ENCODE measurements at regions not wholly inside any gene's neighbourhood (a gene's known extent, or its start where the extent isn't known, plus 50 kb on each side); places are given as distances from the start of the nearest gene placed in this dataset.
"Not testable (repeated sequence)": the region's sequence is repeated elsewhere in the genome, so short reads cannot be mapped to it uniquely, and the experiment has no call there.

DNA sequence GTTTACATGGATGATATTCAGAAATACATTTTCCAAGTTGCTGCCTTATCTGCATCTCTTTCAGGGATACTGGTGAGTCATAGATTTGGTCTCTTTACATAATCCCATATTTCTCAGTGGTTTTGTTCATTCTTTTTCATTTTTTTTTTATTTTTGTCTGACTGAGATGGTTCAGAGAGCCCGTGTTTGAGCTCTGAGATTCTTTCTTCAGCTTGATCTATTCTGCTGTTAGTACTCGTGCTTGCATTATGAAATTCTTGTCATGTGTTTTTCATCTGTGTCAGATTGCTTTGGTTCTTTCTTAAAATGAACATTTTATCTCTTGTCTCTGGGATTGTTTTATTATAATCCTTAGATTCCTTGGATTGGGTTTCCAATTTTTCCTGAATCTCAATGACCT is 317.3 kb downstream of the DOK5 start:
- DNase-seq (ENCODE audit: low spot score): no peak
- Mint-ChIP-seq H3K36me3 (ENCODE audit: low read depth) (peaks cover 31% of the 10 kb centered on the region), H3K4me1 (no peaks in the 10 kb centered on the region), H3K9me3 (peaks cover 87% of the 10 kb centered on the region), H3K4me3 (no peak overlapping the region), H3K27me3 (ENCODE audit: insufficient read depth, low read depth, poor library complexity) (peaks cover 2% of the 10 kb centered on the region), H3K27ac (no peak overlapping the region)
- no peaks in the 10 kb centered on the region for H3K27me3 ChIP-seq (ENCODE audit: insufficient read depth)
- H3K27ac ChIP-seq (ENCODE audit: low read depth): no peak overlapping the region
- no peaks in the 10 kb centered on the region for H3K9me2 ChIP-seq (ENCODE audit: insufficient read depth)
- TF ChIP-seq, protein P1, sequence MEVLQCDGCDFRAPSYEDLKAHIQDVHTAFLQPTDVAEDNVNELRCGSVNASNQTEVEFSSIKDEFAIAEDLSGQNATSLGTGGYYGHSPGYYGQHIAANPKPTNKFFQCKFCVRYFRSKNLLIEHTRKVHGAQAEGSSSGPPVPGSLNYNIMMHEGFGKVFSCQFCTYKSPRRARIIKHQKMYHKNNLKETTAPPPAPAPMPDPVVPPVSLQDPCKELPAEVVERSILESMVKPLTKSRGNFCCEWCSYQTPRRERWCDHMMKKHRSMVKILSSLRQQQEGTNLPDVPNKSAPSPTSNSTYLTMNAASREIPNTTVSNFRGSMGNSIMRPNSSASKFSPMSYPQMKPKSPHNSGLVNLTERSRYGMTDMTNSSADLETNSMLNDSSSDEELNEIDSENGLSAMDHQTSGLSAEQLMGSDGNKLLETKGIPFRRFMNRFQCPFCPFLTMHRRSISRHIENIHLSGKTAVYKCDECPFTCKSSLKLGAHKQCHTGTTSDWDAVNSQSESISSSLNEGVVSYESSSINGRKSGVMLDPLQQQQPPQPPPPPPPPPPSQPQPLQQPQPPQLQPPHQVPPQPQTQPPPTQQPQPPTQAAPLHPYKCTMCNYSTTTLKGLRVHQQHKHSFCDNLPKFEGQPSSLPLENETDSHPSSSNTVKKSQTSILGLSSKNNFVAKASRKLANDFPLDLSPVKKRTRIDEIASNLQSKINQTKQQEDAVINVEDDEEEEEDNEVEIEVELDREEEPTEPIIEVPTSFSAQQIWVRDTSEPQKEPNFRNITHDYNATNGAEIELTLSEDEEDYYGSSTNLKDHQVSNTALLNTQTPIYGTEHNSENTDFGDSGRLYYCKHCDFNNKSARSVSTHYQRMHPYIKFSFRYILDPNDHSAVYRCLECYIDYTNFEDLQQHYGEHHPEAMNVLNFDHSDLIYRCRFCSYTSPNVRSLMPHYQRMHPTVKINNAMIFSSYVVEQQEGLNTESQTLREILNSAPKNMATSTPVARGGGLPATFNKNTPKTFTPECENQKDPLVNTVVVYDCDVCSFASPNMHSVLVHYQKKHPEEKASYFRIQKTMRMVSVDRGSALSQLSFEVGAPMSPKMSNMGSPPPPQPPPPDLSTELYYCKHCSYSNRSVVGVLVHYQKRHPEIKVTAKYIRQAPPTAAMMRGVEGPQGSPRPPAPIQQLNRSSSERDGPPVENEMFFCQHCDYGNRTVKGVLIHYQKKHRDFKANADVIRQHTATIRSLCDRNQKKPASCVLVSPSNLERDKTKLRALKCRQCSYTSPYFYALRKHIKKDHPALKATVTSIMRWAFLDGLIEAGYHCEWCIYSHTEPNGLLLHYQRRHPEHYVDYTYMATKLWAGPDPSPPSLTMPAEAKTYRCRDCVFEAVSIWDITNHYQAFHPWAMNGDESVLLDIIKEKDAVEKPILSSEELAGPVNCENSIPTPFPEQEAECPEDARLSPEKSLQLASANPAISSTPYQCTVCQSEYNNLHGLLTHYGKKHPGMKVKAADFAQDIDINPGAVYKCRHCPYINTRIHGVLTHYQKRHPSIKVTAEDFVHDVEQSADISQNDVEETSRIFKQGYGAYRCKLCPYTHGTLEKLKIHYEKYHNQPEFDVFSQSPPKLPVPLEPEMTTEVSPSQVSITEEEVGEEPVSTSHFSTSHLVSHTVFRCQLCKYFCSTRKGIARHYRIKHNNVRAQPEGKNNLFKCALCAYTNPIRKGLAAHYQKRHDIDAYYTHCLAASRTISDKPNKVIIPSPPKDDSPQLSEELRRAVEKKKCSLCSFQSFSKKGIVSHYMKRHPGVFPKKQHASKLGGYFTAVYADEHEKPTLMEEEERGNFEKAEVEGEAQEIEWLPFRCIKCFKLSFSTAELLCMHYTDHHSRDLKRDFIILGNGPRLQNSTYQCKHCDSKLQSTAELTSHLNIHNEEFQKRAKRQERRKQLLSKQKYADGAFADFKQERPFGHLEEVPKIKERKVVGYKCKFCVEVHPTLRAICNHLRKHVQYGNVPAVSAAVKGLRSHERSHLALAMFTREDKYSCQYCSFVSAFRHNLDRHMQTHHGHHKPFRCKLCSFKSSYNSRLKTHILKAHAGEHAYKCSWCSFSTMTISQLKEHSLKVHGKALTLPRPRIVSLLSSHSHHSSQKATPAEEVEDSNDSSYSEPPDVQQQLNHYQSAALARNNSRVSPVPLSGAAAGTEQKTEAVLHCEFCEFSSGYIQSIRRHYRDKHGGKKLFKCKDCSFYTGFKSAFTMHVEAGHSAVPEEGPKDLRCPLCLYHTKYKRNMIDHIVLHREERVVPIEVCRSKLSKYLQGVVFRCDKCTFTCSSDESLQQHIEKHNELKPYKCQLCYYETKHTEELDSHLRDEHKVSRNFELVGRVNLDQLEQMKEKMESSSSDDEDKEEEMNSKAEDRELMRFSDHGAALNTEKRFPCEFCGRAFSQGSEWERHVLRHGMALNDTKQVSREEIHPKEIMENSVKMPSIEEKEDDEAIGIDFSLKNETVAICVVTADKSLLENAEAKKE (CRISPR knock-in tag; IDR thresholded peaks at IDR 0.05): no peak
- TF ChIP-seq ZNF331 (CRISPR knock-in tag; IDR thresholded peaks at IDR 0.05; ENCODE audit: low read depth) (no peak), EZH2phosphoT487 (IDR thresholded peaks at IDR 0.05; ENCODE audit: unreplicated experiment) (no peak), JUNB (IDR thresholded peaks at IDR 0.05; ENCODE audit: unreplicated experiment) (no peak)
- TF ChIP-seq, protein P2, sequence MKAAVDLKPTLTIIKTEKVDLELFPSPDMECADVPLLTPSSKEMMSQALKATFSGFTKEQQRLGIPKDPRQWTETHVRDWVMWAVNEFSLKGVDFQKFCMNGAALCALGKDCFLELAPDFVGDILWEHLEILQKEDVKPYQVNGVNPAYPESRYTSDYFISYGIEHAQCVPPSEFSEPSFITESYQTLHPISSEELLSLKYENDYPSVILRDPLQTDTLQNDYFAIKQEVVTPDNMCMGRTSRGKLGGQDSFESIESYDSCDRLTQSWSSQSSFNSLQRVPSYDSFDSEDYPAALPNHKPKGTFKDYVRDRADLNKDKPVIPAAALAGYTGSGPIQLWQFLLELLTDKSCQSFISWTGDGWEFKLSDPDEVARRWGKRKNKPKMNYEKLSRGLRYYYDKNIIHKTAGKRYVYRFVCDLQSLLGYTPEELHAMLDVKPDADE (IDR thresholded peaks at IDR 0.05): no peak
- TF ChIP-seq, protein P3, sequence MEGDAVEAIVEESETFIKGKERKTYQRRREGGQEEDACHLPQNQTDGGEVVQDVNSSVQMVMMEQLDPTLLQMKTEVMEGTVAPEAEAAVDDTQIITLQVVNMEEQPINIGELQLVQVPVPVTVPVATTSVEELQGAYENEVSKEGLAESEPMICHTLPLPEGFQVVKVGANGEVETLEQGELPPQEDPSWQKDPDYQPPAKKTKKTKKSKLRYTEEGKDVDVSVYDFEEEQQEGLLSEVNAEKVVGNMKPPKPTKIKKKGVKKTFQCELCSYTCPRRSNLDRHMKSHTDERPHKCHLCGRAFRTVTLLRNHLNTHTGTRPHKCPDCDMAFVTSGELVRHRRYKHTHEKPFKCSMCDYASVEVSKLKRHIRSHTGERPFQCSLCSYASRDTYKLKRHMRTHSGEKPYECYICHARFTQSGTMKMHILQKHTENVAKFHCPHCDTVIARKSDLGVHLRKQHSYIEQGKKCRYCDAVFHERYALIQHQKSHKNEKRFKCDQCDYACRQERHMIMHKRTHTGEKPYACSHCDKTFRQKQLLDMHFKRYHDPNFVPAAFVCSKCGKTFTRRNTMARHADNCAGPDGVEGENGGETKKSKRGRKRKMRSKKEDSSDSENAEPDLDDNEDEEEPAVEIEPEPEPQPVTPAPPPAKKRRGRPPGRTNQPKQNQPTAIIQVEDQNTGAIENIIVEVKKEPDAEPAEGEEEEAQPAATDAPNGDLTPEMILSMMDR (conservative IDR thresholded peaks at IDR 0.05; ENCODE audit: low read depth in 2 of 2): no peak
- H2AFZ ChIP-seq: no peak overlapping the region
- H3K36me3 ChIP-seq (ENCODE audit: insufficient read depth): peaks cover 3% of the 10 kb centered on the region; the same call in 1 of the 2 replicates
- no peaks in the 10 kb centered on the region for H3K79me2 ChIP-seq (replicated peaks; ENCODE audit: insufficient read depth)
- H3F3A ChIP-seq (replicated peaks; ENCODE audit: low read depth): no peaks in the 10 kb centered on the region
- no peaks in the 10 kb centered on the region for H3K4me1 ChIP-seq (ENCODE audit: insufficient read depth)
- H3K4me2 ChIP-seq: no peak overlapping the region
- H4K20me1 ChIP-seq (replicated peaks; ENCODE audit: insufficient read depth): no peaks in the 10 kb centered on the region
- H3K4me3 ChIP-seq: no peak overlapping the region
- ATAC-seq: no peak

DNA sequence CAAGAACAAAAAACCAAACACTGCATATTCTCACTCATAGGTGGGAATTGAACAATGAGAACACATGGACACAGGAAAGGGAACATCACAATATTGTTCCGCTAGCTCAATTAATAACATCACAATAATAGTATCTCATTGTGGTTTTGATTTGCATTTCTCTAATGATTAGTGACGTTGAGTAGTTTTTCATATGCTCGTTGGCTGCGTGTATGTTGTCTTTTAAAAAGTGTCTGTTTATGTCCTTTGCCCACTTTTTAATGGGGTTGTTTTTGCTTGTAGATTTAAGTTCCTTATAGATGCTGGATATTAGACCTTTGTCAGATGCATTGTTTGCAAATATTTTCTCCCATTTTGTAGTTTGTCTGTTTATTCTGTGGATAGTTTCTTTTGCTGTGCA is 312.9 kb downstream of the DOK5 start:
- peaks cover 26% of the 10 kb centered on the region for H3K36me3 Mint-ChIP-seq (ENCODE audit: low read depth)
- not testable (repeated sequence) for H3K4me1 ChIP-seq (ENCODE audit: insufficient read depth); H3K79me2 ChIP-seq (replicated peaks; ENCODE audit: insufficient read depth); H3K4me1 Mint-ChIP-seq; H3K4me2 ChIP-seq; DNase-seq (ENCODE audit: low spot score); ATAC-seq; H3K27ac Mint-ChIP-seq; H3K9me2 ChIP-seq (ENCODE audit: insufficient read depth); H3K27ac ChIP-seq (ENCODE audit: low read depth); H3K4me3 ChIP-seq; H2AFZ ChIP-seq; H3F3A ChIP-seq (replicated peaks; ENCODE audit: low read depth); H3K4me3 Mint-ChIP-seq; H4K20me1 ChIP-seq (replicated peaks; ENCODE audit: insufficient read depth); H3K27me3 ChIP-seq (ENCODE audit: insufficient read depth); H3K27me3 Mint-ChIP-seq (ENCODE audit: insufficient read depth, low read depth, poor library complexity); H3K36me3 ChIP-seq (ENCODE audit: insufficient read depth)
- H3K9me3 Mint-ChIP-seq: peaks cover 71% of the 10 kb centered on the region

DNA sequence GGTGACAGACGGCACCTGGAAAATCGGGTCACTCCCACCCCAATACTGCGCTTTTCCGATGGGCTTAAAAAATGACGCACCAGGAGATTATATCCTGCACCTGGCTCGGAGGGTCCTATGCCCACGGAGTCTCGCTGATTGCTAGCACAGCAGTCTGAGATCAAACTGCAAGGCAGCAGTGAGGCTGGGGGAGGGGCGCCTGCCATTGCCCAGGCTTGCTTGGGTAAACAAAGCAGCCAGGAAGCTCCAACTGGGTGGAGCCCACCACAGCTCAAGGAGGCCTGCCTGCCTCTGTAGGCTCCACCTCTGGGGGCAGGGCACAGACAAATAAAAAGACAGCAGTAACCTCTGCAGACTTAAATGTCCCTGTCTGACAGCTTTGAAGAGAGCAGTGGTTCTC is 307.4 kb downstream of the DOK5 start:
- H2AFZ ChIP-seq; H3K27ac ChIP-seq (ENCODE audit: low read depth); H3K4me2 ChIP-seq; H3K27me3 ChIP-seq (ENCODE audit: insufficient read depth); H4K20me1 ChIP-seq (replicated peaks; ENCODE audit: insufficient read depth); H3K79me2 ChIP-seq (replicated peaks; ENCODE audit: insufficient read depth); H3F3A ChIP-seq (replicated peaks; ENCODE audit: low read depth); H3K36me3 Mint-ChIP-seq (ENCODE audit: low read depth); H3K36me3 ChIP-seq (ENCODE audit: insufficient read depth); H3K9me2 ChIP-seq (ENCODE audit: insufficient read depth); H3K4me3 Mint-ChIP-seq; H3K4me1 Mint-ChIP-seq; H3K27me3 Mint-ChIP-seq (ENCODE audit: insufficient read depth, low read depth, poor library complexity); DNase-seq (ENCODE audit: low spot score); H3K4me3 ChIP-seq; H3K4me1 ChIP-seq (ENCODE audit: insufficient read depth); H3K27ac Mint-ChIP-seq; ATAC-seq: not testable (repeated sequence)
- H3K9me3 Mint-ChIP-seq: peaks cover 60% of the 10 kb centered on the region

Measured in GM23338 (cell line).